SK-N-MC (cell line): ENCODE measurements at regions not wholly inside any gene's neighbourhood (a gene's known extent, or its start where the extent isn't known, plus 50 kb on each side); places are given as distances from the start of the nearest gene placed in this dataset.

Experiments used
- FOXP2 ChIP-seq: optimal IDR thresholded peaks from 2 replicates; pipeline ENCODE3; 2011; ENCODE audit warnings: mild to moderate bottlenecking, moderate library complexity; ENCODE audit not compliant: insufficient read depth; ENCODE audit errors: extremely low read length, control extremely low read depth
- POLR2AphosphoS5 ChIP-seq: IDR thresholded peaks from 2 replicates; pipeline ENCODE4 v1.6.1; 2012; ENCODE audit warnings: mild to moderate bottlenecking, low read depth, low read length, borderline replicate concordance

DNA sequence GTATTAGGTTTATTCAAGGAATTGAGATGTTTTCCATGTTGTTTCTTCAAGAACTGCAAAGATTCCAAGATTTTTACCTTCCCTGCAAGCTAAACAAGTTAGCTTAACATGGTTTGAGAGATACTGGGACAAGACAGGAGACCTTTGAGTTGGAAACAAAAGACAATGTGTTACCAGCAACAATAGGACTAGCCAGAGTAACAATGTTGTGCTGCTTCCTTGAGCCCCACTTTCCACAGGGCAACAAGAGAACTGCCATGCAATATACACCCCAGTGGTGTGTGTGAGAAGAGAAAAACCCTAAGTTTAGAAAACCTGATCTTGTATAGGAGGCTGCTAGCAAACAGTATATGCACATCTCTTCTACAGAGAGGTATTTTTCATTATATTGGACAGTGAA is 264.6 kb downstream of the PCDH20 start:
- TF ChIP-seq POLR2AphosphoS5 (no peak), FOXP2 (no peak)
